Neural progenitor cell (in vitro differentiated cells): ENCODE measurements at regions not wholly inside any gene's neighbourhood (a gene's known extent, or its start where the extent isn't known, plus 50 kb on each side); places are given as distances from the start of the nearest gene placed in this dataset.

Source experiments
- CTCF ChIP-seq: fragments of 200-600 bp; sonication (generic); IDR thresholded peaks from 2 replicates; pipeline ENCODE4 v1.5.1; 2017; ENCODE audit warnings: antibody characterized with exemption, mild to moderate bottlenecking
- EZH2 ChIP-seq: fragments of 200-600 bp; sonication (generic); IDR thresholded peaks from 2 replicates; pipeline ENCODE4 v1.6.1; 2017; ENCODE audit warnings: antibody characterized with exemption, mild to moderate bottlenecking, moderate library complexity
- EZH2phosphoT487 ChIP-seq: fragments of 200-600 bp; sonication (generic); IDR thresholded peaks from 2 replicates; pipeline ENCODE4 v1.6.1; 2017; ENCODE audit warnings: antibody characterized with exemption

- TF ChIP-seq EZH2: no peak
- TF ChIP-seq CTCF: no peak
- no peak for TF ChIP-seq EZH2phosphoT487
Measured at GRCh38 chr3:178907081-178907480, 164.5 kb downstream of the ZMAT3 start.
